ENCODE measurements at regions not wholly inside any gene's neighbourhood (a gene's known extent, or its start where the extent isn't known, plus 50 kb on each side); places are given as distances from the start of the nearest gene placed in this dataset.

DNA sequence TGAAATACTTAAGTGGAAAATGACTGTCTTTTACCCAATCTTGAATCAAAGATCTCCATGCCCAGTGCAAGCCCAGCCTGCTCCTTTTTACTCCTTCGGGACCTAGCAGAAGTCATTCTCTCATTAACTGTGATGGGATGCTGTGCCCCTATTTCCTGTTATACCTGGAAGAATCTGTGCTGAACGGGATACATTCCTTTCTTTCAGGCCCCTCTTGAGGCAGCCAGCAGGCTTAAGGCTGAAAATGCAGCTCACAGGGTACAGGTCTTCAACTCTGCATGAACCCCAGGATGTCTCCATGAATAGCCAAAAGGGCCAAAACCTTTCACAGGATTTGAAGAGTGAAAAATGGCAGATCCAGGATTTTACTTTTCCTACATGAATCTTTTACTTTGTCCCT lies 784.8 kb upstream of the KLHL29 start:
- DNase-seq (ENCODE audit: low spot score): no peak

DNA sequence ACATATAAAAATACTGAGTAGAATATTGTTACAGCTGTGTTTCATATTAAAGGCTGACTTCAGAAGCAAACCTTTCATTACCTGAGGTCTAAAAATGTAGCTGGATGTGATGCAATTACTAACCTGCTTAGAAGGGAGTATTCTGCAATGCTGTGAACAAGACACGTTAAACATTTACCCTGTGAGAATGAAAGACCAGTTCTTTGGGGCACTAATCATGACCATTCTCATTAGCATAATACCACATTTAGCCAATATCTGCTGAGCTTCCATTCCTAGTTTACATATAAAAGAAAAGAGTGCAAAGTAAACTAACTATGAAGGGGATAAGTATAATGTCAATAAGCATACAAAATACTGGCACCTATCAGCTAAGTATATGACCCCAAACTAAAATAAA lies 784.0 kb upstream of the KLHL29 start:
- DNase-seq (ENCODE audit: low spot score): no peak

DNA sequence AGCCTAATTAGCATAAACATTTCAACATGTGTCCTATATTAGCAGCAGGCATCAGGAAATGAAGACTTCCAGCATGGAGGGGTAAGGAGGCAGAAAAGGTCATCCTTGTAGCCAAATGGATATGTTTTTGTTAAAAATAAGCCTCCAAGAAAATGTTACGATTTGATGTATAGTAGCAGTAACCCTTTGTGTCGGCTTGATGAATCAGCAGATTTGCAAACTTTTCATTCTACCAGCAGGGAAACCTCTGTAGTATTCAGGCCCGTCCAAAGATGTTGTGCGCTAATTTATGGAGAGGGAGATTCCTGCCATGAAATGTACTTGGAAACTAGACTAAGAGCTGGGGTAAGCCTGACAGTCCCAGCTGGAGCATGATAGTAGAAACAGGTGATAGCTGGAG lies 780.8 kb upstream of the KLHL29 start:
- DNase-seq (ENCODE audit: low spot score): no peak

- no peak for DNase-seq (ENCODE audit: low spot score)
These were observed 768.9 kb upstream of the KLHL29 start for GRCh38 chr2:22616031-22616430.

GRCh38 chr2:22623620-22624019 lies 761.4 kb upstream of the KLHL29 start:
- DNase-seq (ENCODE audit: low spot score): no peak

DNA sequence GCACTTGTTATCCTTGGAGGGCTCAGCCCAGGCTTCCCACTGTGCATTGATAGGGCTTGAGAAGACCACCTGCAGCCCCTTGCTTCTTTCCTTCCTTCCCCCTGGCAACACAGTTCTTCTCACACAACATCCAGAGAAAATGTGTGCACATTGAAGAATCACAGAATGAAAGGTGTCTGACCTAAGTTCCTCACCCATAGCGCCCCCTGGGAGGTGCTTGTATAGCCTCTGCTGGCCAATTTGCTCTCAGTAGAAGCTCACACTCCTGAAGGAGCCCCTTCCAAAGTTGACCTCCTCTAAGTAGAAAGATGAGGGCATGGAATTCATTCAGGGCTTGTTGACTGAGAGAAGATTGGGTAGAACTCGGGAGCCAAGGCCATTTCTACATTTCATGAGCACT lies 758.4 kb upstream of the KLHL29 start:
- no peak for DNase-seq (ENCODE audit: low spot score)

DNA sequence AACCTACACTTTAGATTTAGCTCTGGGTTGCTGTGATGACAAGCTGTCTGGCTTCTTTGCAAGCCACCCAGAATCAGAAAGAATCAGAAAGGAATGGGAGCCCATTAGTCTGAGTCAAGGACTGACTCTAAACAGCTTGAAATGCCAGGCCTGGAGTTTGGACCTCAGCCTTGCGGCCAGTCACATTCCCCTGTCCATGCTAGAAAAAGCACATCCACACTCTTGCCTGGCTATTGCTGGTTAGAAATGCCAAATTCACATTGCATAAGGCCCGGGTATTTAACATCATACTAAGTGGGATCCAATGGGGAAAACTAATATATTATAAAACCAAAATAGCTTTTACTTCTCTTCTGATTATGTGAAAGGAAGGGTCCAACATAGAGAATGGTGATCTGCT lies 756.8 kb upstream of the KLHL29 start:
- DNase-seq (ENCODE audit: low spot score): no peak

GRCh38 chr2:22628906-22629305 lies 756.1 kb upstream of the KLHL29 start:
- DNase-seq (ENCODE audit: low spot score): no peak

- no peak for DNase-seq (ENCODE audit: low spot score)
These were observed 750.8 kb upstream of the KLHL29 start for GRCh38 chr2:22634167-22634566.

DNA sequence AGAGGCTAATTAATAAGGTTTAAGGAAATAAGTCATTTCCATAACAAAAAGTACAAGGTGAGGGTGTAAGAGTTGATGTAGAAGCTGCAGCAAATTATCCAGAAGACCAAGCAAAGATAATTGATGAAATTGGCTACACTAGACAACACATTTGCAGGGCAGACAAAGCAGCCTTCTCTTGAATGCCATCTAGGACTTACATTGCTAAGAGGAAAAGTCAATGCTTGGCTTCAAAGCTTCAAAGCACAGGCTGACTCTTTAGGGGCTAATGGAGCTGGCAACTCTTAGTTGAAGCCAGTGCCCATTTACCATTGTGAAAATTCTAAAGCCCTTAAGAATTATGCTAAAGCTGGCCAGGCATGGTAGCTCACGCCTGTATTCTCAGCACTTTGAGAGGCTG lies 728.6 kb upstream of the KLHL29 start:
- DNase-seq (ENCODE audit: low spot score): no peak

- DNase-seq (ENCODE audit: low spot score): no peak
These were observed 711.5 kb upstream of the KLHL29 start for GRCh38 chr2:22673529-22673928.

- DNase-seq (ENCODE audit: low spot score): no peak
These were observed 701.1 kb upstream of the KLHL29 start for GRCh38 chr2:22683914-22684313.

GRCh38 chr2:22690096-22690495 lies 694.9 kb upstream of the KLHL29 start:
- DNase-seq (ENCODE audit: low spot score): no peak

DNA sequence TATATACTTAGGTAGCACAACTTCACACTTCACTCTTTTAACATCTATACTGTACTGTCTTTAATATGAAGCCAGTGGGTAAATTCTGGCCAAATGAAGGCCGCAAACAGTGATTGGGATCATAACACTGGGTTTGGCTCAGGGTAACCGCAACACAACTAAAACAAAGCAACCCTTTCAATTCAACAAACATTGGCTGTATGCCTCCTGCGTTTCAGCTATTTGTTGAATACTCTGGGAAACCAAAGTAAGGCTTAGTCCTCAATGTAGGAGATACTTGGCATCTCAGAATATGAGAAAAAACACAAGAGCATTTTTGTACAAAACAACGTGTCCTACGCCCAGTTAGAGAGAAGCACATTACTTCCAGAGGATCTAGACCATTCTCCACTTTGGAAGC lies 693.3 kb upstream of the KLHL29 start:
- no peak for DNase-seq (ENCODE audit: low spot score)

DNA sequence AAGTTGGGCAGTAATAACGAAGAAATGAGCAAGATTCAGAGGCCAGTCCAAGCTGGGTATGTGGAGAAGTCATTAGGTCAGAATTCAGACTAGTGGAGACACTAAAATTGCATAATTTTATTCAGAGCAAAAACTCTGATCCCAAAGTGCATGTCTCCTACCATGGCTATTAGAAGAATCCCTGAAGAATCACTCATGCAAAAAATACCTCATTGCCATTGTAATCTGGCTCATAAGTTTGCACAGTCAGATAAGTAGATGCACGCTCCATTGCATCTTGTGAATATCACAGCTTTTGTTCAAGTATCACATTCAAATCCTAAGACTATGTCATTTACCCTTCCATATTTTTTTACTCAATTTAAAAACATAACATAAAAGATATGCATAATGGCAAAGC lies 692.2 kb upstream of the KLHL29 start:
- no peak for DNase-seq (ENCODE audit: low spot score)

- no peak for DNase-seq (ENCODE audit: low spot score)
These were observed 690.7 kb upstream of the KLHL29 start for GRCh38 chr2:22694300-22694699.

GRCh38 chr2:22694856-22695255 lies 690.1 kb upstream of the KLHL29 start:
- no peak for DNase-seq (ENCODE audit: low spot score)

DNA sequence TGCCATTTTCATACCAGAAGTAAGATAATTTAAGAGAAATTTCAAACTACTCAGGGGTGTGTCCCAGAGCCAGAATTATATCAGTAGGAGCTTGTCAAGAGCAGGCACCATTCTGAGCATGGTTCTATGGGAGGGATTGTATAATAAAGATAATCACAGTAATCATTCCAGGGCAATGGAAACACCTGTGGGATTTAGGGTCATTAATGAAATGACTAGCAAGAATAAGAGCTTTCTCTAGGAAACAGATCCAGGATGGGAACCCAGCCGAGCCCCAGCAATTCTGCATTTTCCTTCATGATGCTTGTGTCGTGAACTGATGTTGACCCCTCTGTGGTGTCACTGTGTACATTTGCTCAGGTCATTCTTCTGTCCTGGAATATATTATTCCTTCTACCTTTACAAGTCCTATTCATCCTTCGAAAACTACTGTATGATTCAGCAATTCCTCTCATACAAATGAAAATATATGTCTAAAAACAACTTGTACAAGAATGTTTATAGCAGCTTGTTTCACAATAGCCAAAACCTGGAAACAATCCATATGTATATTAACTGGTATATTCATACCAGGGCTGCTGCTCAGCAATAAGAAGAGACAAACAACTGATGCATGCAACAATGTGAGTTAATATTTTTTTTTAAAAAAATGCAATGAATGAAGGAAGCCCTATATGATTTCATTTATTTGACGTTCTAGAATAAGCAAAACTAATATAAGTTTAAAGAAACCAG lies 687.8 kb upstream of the KLHL29 start:
- no peak for DNase-seq (ENCODE audit: low spot score)

DNA sequence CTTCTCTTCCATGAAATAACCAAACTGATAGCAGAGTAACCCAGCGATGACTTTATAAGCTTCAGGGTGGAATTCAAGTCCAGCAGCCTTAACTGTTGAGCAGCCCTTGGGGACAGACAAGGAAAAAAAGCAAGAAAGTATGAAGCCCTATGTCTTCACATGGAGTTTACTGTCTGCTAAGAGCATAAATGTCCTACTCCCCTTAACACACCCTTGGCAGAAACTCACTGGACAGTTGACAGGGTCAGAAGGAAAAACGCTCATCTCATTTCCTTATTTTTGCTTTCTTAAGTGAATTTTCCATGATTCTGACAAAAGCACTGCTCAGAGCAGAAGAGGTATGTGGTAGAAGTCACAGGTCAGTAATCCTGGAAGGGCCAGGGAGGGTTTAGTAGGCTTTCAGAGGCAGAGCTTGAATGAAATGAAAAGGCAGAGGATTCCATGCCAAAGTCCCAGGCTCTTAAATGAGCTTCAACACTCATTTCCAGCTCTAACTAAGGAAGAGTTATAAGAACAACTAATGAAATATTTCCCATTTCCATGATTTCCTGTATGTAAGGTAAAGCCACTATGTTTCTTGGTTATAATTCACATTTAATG lies 683.3 kb upstream of the KLHL29 start:
- DNase-seq (ENCODE audit: low spot score): no peak

DNA sequence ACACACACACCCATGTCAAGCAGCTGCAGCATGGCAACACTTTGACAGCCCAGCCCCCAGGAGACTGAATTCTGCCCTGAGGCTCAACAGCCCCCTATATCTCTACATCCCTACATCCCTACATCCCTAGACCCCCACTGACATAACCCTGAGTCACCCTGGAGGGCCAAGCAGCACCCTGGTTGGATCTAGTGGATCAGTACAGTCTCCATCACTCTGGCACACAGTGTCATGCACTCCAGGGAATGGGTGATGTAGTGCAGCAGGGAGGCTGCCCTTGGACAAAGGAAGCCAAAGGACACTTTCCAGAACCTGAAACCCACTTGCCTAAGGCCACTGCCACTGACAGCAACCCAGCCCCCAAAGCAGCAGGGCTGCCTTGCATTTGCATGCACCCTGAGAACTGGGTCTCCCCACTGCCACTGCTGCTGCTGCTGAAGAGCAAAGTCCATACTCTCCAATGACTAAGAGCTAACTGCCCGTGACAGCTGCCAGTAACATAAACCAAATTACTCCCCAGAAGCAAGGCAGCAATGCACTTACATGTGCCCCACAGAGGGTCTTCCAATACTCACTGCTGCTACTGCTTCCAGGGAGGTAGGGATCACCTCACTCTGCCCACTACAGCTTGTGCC lies 681.6 kb upstream of the KLHL29 start:
- no peak for DNase-seq (ENCODE audit: low spot score)

DNA sequence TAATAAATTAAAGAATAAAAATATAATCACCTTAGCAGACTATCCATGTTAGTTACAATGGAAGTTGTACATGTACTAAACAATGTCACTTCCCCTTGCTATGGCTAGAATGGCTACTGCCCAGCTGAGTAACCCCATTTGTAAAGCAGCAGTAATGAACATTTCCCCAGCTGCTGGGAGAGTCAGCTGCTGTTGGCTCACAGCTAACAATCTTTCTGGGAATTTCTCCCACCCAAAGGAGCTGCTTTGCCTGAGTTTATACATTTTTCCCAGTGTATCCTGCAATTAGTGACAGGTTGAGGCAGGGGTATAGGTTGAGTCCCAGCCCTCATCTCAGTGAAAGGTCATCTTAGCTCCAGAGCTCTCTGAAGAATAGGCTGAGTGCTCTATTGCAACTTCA lies 665.6 kb upstream of the KLHL29 start:
- DNase-seq (ENCODE audit: low spot score): no peak

GRCh38 chr2:22729466-22729865 lies 655.5 kb upstream of the KLHL29 start:
- DNase-seq (ENCODE audit: low spot score): no peak

DNA sequence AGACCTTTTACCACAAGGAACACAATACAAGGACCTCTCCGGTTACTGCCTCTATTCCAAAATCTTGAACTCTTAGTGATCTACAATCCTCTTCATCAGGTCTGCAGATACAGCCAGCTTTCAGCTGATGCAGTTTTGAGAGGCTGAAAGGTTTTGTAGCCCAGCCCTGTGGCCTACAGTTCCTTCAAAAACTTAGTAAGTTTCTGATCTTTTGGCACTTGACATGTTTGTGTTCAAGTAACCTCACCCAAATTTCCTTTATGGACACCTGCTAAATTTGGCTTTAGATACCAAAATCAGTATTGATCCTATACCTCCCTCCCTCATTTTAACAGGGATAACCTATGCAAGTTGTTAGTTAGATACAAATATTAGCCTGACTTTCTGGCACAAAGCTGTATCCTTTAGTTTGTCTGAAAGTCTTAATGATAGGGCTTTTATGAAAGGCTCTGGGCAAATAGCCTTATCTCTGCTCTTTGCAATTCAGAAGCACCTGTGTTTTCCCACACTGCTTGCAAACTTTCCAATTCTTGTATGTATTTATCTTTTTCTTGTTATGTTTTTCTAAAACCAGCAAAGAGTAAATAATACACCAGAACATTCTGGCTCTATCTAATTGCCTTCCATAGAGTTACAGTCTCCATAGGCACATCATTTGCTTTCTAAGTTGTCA lies 650.5 kb upstream of the KLHL29 start:
- DNase-seq (ENCODE audit: low spot score): no peak
